GM21381 (cell line): ENCODE measurements at regions not wholly inside any gene's neighbourhood (a gene's known extent, or its start where the extent isn't known, plus 50 kb on each side); places are given as distances from the start of the nearest gene placed in this dataset.
"Not testable (repeated sequence)": the region's sequence is repeated elsewhere in the genome, so short reads cannot be mapped to it uniquely, and the experiment has no call there.

Experiments used
- ATAC-seq: cut with Tn5 transposase; IDR thresholded peaks from one replicate; pipeline ENCODE4 v1.9.1; 2021; ENCODE audit warnings: mild to moderate bottlenecking, moderate library complexity; ENCODE audit not compliant: unreplicated experiment

- no peak for ATAC-seq
Measured at GRCh38 chr12:59158066-59158465, 237.8 kb upstream of the LRIG3 start.

- no peak for ATAC-seq
Measured at GRCh38 chr12:59155448-59155847, 235.1 kb upstream of the LRIG3 start.

GRCh38 chr12:59151243-59151642, 230.9 kb upstream of the LRIG3 start:
- ATAC-seq: no peak

GRCh38 chr12:59149995-59150642, 229.8 kb upstream of the LRIG3 start:
- ATAC-seq: peak; percentile 100

GRCh38 chr12:59147791-59148190, 227.5 kb upstream of the LRIG3 start:
- ATAC-seq: no peak

- ATAC-seq: no peak
Measured at GRCh38 chr12:59142183-59142790, 222.0 kb upstream of the LRIG3 start.

- no peak for ATAC-seq
Measured at GRCh38 chr12:59134750-59135149, 214.4 kb upstream of the LRIG3 start.

GRCh38 chr12:59131462-59131861, 211.2 kb upstream of the LRIG3 start:
- ATAC-seq: no peak

GRCh38 chr12:59122784-59123183, 202.5 kb upstream of the LRIG3 start:
- ATAC-seq: no peak

GRCh38 chr12:59121451-59121850, 201.1 kb upstream of the LRIG3 start:
- no peak for ATAC-seq

- ATAC-seq: no peak
Measured at GRCh38 chr12:59119676-59120075, 199.4 kb upstream of the LRIG3 start.

GRCh38 chr12:59118356-59118755, 198.1 kb upstream of the LRIG3 start:
- ATAC-seq: no peak

- no peak for ATAC-seq
Measured at GRCh38 chr12:59115995-59116394, 195.7 kb upstream of the LRIG3 start.

- ATAC-seq: no peak
Measured at GRCh38 chr12:59115526-59115925, 195.2 kb upstream of the LRIG3 start.

- peak; percentile 88 for ATAC-seq
Measured at GRCh38 chr12:59113831-59114615, 193.7 kb upstream of the LRIG3 start.

- ATAC-seq: no peak
Measured at GRCh38 chr12:59111851-59112250, 191.5 kb upstream of the LRIG3 start.

GRCh38 chr12:59108516-59108915, 188.2 kb upstream of the LRIG3 start:
- ATAC-seq: not testable (repeated sequence)

- ATAC-seq: no peak
Measured at GRCh38 chr12:59100585-59100984, 180.3 kb upstream of the LRIG3 start.

- no peak for ATAC-seq
Measured at GRCh38 chr12:59097876-59098275, 177.6 kb upstream of the LRIG3 start.

- ATAC-seq: no peak
Measured at GRCh38 chr12:59096246-59096645, 175.9 kb upstream of the LRIG3 start.

- ATAC-seq: no peak
Measured at GRCh38 chr12:59093073-59093772, 172.9 kb upstream of the LRIG3 start.
